ENCODE measurements at regions not wholly inside any gene's neighbourhood (a gene's known extent, or its start where the extent isn't known, plus 50 kb on each side); places are given as distances from the start of the nearest gene placed in this dataset.

GRCh38 chr2:71974846-71975245 lies 172.8 kb downstream of the CYP26B1 start:
- TF ChIP-seq, protein P1, sequence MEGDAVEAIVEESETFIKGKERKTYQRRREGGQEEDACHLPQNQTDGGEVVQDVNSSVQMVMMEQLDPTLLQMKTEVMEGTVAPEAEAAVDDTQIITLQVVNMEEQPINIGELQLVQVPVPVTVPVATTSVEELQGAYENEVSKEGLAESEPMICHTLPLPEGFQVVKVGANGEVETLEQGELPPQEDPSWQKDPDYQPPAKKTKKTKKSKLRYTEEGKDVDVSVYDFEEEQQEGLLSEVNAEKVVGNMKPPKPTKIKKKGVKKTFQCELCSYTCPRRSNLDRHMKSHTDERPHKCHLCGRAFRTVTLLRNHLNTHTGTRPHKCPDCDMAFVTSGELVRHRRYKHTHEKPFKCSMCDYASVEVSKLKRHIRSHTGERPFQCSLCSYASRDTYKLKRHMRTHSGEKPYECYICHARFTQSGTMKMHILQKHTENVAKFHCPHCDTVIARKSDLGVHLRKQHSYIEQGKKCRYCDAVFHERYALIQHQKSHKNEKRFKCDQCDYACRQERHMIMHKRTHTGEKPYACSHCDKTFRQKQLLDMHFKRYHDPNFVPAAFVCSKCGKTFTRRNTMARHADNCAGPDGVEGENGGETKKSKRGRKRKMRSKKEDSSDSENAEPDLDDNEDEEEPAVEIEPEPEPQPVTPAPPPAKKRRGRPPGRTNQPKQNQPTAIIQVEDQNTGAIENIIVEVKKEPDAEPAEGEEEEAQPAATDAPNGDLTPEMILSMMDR (IDR thresholded peaks at IDR 0.05) = no peak
- no peak for TF ChIP-seq POLR2A (IDR thresholded peaks at IDR 0.05)
- no peak for TF ChIP-seq POLR2AphosphoS5 (IDR thresholded peaks at IDR 0.05)
